ENCODE measurements at regions not wholly inside any gene's neighbourhood (a gene's known extent, or its start where the extent isn't known, plus 50 kb on each side); places are given as distances from the start of the nearest gene placed in this dataset.

- Histone ChIP-seq H3K4me1 (replicated peaks in 1 of 2; ENCODE audit: control insufficient read depth in 2 of 2, insufficient read depth in 2 of 2, low read length in 2 of 2) (no peaks in the 10 kb centered on the region), H3K79me2 (ENCODE audit: control insufficient read depth, insufficient read depth, low read length) (no peaks in the 10 kb centered on the region), H3K4me2 (ENCODE audit: insufficient read depth, low read length) (no peak overlapping the region), H4K20me1 (replicated peaks; ENCODE audit: control insufficient read depth, insufficient read depth, low read length) (0 out of 2 replicates have a peak, but pooled peaks cover 4% of the 10 kb centered on the region), H3K9me3 (replicated peaks; ENCODE audit: control insufficient read depth, insufficient read depth, low read depth, low read length) (no peaks in the 10 kb centered on the region), H3K4me3 (no peak overlapping the region), H3K9me1 (ENCODE audit: control insufficient read depth, insufficient read depth, low read length) (peaks cover 3% of the 10 kb centered on the region), H3K9ac (ENCODE audit: insufficient read depth in 1 of 2, low read depth in 2 of 2, low read length in 2 of 2) (no peak overlapping the region), H3K36me3 (ENCODE audit: control insufficient read depth, insufficient read depth, low read length) (no peaks in the 10 kb centered on the region), H2AFZ (ENCODE audit: low read depth, low read length) (no peak overlapping the region), H3K27ac (ENCODE audit: extremely low read depth, low read depth, low read length) (no peak overlapping the region), H3K27me3 (ENCODE audit: control insufficient read depth in 2 of 2, insufficient read depth in 2 of 2, low read length in 2 of 2) (peaks cover 55 to 69% of the 10 kb centered on the region in 2 experiments)
- in situ Hi-C loops (cut with MboI): no loop called here
- no TSS peak for BruUV-seq (replicated peaks)
- ATAC-seq (no peak), FAIRE-seq (no peak), DNase-seq (ENCODE audit: extremely low read depth in 1 of 4, low spot score in 3 of 4) (no peak)
- WGBS (ENCODE audit: insufficient coverage, low coverage, missing lambda C conversion rate): 1% methylated on average over 16 of the region's 16 CpGs
- ChIA-PET CTCF (ENCODE audit: low intra/inter-chr PET ratio) (no interaction called here), POLR2A (no interaction called here)
- intact Hi-C loops (cut with micrococcal nuclease): no loop called here
- TF ChIP-seq SMARCE1 (IDR thresholded peaks at IDR 0.05) (no peak), NR3C1 (CRISPR knock-in tag; IDR thresholded peaks at IDR 0.05) (no peak), GMEB1 (CRISPR knock-in tag; IDR thresholded peaks at IDR 0.05) (no peak), E2F8 (IDR thresholded peaks at IDR 0.05; ENCODE audit: low read depth, partially characterized antibody) (no peak), ZNF75A (CRISPR knock-in tag; IDR thresholded peaks at IDR 0.05) (no peak), TCF7L2 (IDR thresholded peaks at IDR 0.05; ENCODE audit: low read depth, low read length) (no peak), ZBTB5 (IDR thresholded peaks at IDR 0.05) (no peak), DACH1 (IDR thresholded peaks at IDR 0.05; ENCODE audit: partially characterized antibody) (no peak), SNAPC5 (CRISPR knock-in tag; IDR thresholded peaks at IDR 0.05) (no peak), SREBF2 (CRISPR knock-in tag; IDR thresholded peaks at IDR 0.05) (no peak), PYGO2 (tag; IDR thresholded peaks at IDR 0.05) (no peak), POU5F1 (IDR thresholded peaks at IDR 0.05; ENCODE audit: borderline replicate concordance, low read depth, low read length, partially characterized antibody) (no peak), NCOA6 (IDR thresholded peaks at IDR 0.05) (no peak), PKNOX1 (IDR thresholded peaks at IDR 0.05) (no peak), RFX7 (CRISPR knock-in tag; IDR thresholded peaks at IDR 0.05) (no peak), KLF16 (IDR thresholded peaks at IDR 0.05) (no peak), PRMT5 (CRISPR knock-in tag; IDR thresholded peaks at IDR 0.05) (no peak)
Measured at GRCh38 chr6:167396068-167396658, 71.3 kb downstream of the TTLL2 start.
